ENCODE measurements at regions not wholly inside any gene's neighbourhood (a gene's known extent, or its start where the extent isn't known, plus 50 kb on each side); places are given as distances from the start of the nearest gene placed in this dataset.

GRCh38 chr20:54727490-54727889, 252.1 kb downstream of the DOK5 start:
- Histone ChIP-seq H3T11ph (ENCODE audit: low read length) (no peak overlapping the region), H2BK15ac (ENCODE audit: low read depth, low read length) (no peak overlapping the region), H3K79me2 (ENCODE audit: insufficient read depth, low read length) (no peaks in the 10 kb centered on the region), H3K56ac (ENCODE audit: insufficient read length, low read depth, low read length) (no peak overlapping the region), H4K8ac (replicated peaks; ENCODE audit: insufficient read length, low read depth, low read length) (no peak overlapping the region), H2BK12ac (ENCODE audit: insufficient read length, low read depth, low read length) (no peak overlapping the region), H3K23me2 (ENCODE audit: insufficient read length, low read depth, low read length, poor library complexity, severe bottlenecking) (no peaks in the 10 kb centered on the region), H2AFZ (ENCODE audit: low read length) (no peak overlapping the region), H3K4ac (ENCODE audit: low read depth, low read length) (no peak overlapping the region), H4K20me1 (ENCODE audit: control insufficient read depth, insufficient read depth, insufficient read length) (no peaks in the 10 kb centered on the region), H3K79me1 (ENCODE audit: insufficient read depth, low read depth, low read length, poor library complexity, severe bottlenecking) (no peaks in the 10 kb centered on the region), H3K4me2 (ENCODE audit: insufficient read depth, insufficient read length, low read length) (no peak overlapping the region), H2BK120ac (ENCODE audit: low read depth, low read length, poor library complexity, severe bottlenecking) (no peak overlapping the region), H3K27ac (ENCODE audit: insufficient read length, low read depth, low read length) (no peak overlapping the region), H4K91ac (ENCODE audit: insufficient read length, low read depth, low read length) (no peak overlapping the region), H3K4me1 (ENCODE audit: insufficient read depth, low read length) (peaks cover 2% of the 10 kb centered on the region; the same call in 1 of the 2 replicates), H2BK5ac (ENCODE audit: insufficient read length, low read length) (no peak overlapping the region), H2BK20ac (ENCODE audit: low read depth, low read length, poor library complexity, severe bottlenecking) (no peak overlapping the region), H2AK5ac (ENCODE audit: insufficient read length, low read length) (no peak overlapping the region), H3K23ac (ENCODE audit: insufficient read length, low read depth, low read length) (no peak overlapping the region), H3K9me3 (ENCODE audit: control insufficient read depth, low read depth, low read length) (no peaks in the 10 kb centered on the region), H4K5ac (ENCODE audit: insufficient read length, low read depth, low read length) (no peak overlapping the region), H3K9ac (ENCODE audit: extremely low read depth, insufficient read length, low read length) (no peak overlapping the region), H3K18ac (ENCODE audit: insufficient read length, low read depth, low read length) (no peak overlapping the region), H3K27me3 (ENCODE audit: insufficient read depth, low read length) (no peaks in the 10 kb centered on the region), H3K14ac (ENCODE audit: insufficient read depth, low read length) (no peak overlapping the region)
- H3K9me3 Mint-ChIP-seq, result peaks cover 9 to 12% of the 10 kb centered on the region in 2 experiments
- TF ChIP-seq CTCF (conservative IDR thresholded peaks at IDR 0.05), result no peak
- H3K4me1 Mint-ChIP-seq, result peaks cover 19 to 31% of the 10 kb centered on the region in 2 experiments
- no peak overlapping the region for H3K4me3 Mint-ChIP-seq
- DNase-seq, result no peak
- no peak overlapping the region for H3K27ac Mint-ChIP-seq
- H3K27me3 Mint-ChIP-seq (ENCODE audit: low read depth), result no peaks in the 10 kb centered on the region
- peaks cover 0 to 12% (median 2%) of the 10 kb centered on the region in 3 experiments; a peak in 3 of 7 replicates for H3K36me3 Mint-ChIP-seq (ENCODE audit: insufficient read depth in 1 of 3, low read depth in 3 of 3)
- WGBS (ENCODE audit: extremely low coverage, insufficient read length, low lambda C conversion rate), result no CpG with 5 or more reads among the region's 4 CpGs

Measured in H9 (cell line).